ENCODE measurements at regions not wholly inside any gene's neighbourhood (a gene's known extent, or its start where the extent isn't known, plus 50 kb on each side); places are given as distances from the start of the nearest gene placed in this dataset.

DNA sequence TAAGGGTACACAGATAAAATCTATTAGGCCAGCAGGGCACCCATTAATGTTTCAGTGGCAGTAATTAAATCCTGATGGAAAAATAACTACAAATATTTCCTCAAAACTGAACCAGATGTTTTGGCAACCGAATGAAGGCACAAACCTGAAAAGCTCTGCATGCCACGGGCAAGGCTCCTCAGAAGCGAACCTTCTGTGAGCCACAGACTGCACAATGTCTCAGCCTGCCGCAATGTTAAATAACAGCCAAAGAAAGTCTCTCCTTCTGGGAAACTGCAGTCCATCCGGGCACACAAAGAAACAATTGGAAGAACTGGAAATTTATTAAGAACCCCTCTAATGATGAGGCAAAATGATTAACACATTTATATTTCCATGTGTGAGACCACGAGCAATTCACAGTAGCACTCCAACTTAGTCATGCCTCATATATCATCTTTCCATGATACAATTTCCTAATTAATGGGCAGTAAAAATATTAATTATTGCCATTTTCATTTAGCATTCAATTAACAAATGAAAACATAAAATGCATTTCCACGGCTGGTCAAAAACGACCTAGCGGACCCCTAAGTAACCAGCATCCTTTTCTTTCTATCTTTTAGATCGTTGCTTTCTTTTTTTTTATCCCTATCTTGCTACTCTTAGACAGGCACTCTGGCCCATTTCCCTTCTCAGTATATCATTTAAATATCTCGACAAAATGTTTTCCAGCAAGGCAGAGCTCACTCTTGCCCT, 237.5 kb downstream of the EPHA4 start:
- TF ChIP-seq, protein P1, sequence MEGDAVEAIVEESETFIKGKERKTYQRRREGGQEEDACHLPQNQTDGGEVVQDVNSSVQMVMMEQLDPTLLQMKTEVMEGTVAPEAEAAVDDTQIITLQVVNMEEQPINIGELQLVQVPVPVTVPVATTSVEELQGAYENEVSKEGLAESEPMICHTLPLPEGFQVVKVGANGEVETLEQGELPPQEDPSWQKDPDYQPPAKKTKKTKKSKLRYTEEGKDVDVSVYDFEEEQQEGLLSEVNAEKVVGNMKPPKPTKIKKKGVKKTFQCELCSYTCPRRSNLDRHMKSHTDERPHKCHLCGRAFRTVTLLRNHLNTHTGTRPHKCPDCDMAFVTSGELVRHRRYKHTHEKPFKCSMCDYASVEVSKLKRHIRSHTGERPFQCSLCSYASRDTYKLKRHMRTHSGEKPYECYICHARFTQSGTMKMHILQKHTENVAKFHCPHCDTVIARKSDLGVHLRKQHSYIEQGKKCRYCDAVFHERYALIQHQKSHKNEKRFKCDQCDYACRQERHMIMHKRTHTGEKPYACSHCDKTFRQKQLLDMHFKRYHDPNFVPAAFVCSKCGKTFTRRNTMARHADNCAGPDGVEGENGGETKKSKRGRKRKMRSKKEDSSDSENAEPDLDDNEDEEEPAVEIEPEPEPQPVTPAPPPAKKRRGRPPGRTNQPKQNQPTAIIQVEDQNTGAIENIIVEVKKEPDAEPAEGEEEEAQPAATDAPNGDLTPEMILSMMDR (IDR thresholded peaks at IDR 0.05), result no peak
- no peak for TF ChIP-seq POLR2AphosphoS5 (IDR thresholded peaks at IDR 0.05; ENCODE audit: insufficient read depth in 1 of 2, low read depth in 1 of 2)
